ENCODE measurements at regions not wholly inside any gene's neighbourhood (a gene's known extent, or its start where the extent isn't known, plus 50 kb on each side); places are given as distances from the start of the nearest gene placed in this dataset.

- peak overlapping the region; percentile 43 for H3K27ac Mint-ChIP-seq (ENCODE audit: unreplicated experiment)
- peaks cover 18% of the 10 kb centered on the region for H3K4me1 Mint-ChIP-seq (ENCODE audit: unreplicated experiment)
- H3K36me3 Mint-ChIP-seq (ENCODE audit: unreplicated experiment), result no peaks in the 10 kb centered on the region
- no peak for DNase-seq (ENCODE audit: extremely low spot score, unreplicated experiment)
- no peaks in the 10 kb centered on the region for H3K9me3 Mint-ChIP-seq (ENCODE audit: unreplicated experiment)
- no peak for TF ChIP-seq CTCF (IDR thresholded peaks at IDR 0.05)
- no peak overlapping the region for H3K4me3 Mint-ChIP-seq (ENCODE audit: unreplicated experiment)
- H3K27me3 Mint-ChIP-seq (ENCODE audit: unreplicated experiment), result no peaks in the 10 kb centered on the region
Observed at GRCh38 chr14:83779266-83779665, 1750.7 kb upstream of the FLRT2 start.

GRCh38 chr14:83780321-83780720 is 1749.6 kb upstream of the FLRT2 start:
- Mint-ChIP-seq H3K27me3 (ENCODE audit: unreplicated experiment) (no peaks in the 10 kb centered on the region), H3K9me3 (ENCODE audit: unreplicated experiment) (no peaks in the 10 kb centered on the region), H3K4me3 (ENCODE audit: unreplicated experiment) (no peak overlapping the region), H3K4me1 (ENCODE audit: unreplicated experiment) (peaks cover 18% of the 10 kb centered on the region), H3K27ac (ENCODE audit: unreplicated experiment) (no peak overlapping the region), H3K36me3 (ENCODE audit: unreplicated experiment) (no peaks in the 10 kb centered on the region)
- no peak for TF ChIP-seq CTCF (IDR thresholded peaks at IDR 0.05)
- no peak for DNase-seq (ENCODE audit: extremely low spot score, unreplicated experiment)

- Mint-ChIP-seq H3K4me1 (ENCODE audit: unreplicated experiment) (no peaks in the 10 kb centered on the region), H3K9me3 (ENCODE audit: unreplicated experiment) (peaks cover 4% of the 10 kb centered on the region), H3K36me3 (ENCODE audit: unreplicated experiment) (no peaks in the 10 kb centered on the region), H3K27me3 (ENCODE audit: unreplicated experiment) (no peaks in the 10 kb centered on the region), H3K4me3 (ENCODE audit: unreplicated experiment) (no peak overlapping the region), H3K27ac (ENCODE audit: unreplicated experiment) (no peak overlapping the region)
- DNase-seq (ENCODE audit: extremely low spot score, unreplicated experiment), result no peak
- no peak for TF ChIP-seq CTCF (IDR thresholded peaks at IDR 0.05)
Observed at GRCh38 chr14:83798421-83798820, 1731.5 kb upstream of the FLRT2 start.

- Mint-ChIP-seq H3K27me3 (ENCODE audit: unreplicated experiment) (no peaks in the 10 kb centered on the region), H3K9me3 (ENCODE audit: unreplicated experiment) (peaks cover 4% of the 10 kb centered on the region), H3K4me3 (ENCODE audit: unreplicated experiment) (no peak overlapping the region), H3K27ac (ENCODE audit: unreplicated experiment) (no peak overlapping the region), H3K36me3 (ENCODE audit: unreplicated experiment) (no peaks in the 10 kb centered on the region), H3K4me1 (ENCODE audit: unreplicated experiment) (no peaks in the 10 kb centered on the region)
- TF ChIP-seq CTCF (IDR thresholded peaks at IDR 0.05), result no peak
- DNase-seq (ENCODE audit: extremely low spot score, unreplicated experiment), result no peak
Observed at GRCh38 chr14:83799233-83799632, 1730.7 kb upstream of the FLRT2 start.

DNA sequence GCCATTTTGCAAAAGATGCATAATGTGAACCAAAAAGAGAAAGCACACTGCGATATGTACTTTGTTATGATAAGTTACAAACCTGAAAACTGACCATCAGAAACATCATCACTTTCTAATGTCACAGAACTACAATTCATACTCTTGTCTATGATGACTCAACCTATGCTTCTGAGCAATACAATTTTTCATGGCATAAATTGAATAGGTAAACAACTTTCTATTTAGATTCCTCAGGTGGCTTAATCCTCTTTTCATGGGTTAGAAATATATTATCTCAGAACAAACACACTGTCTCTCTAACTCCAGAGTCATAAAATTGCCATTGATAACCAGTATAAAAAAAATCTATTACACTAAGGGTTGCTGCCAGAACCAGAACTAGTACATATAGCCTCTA is 1715.0 kb upstream of the FLRT2 start:
- H3K36me3 Mint-ChIP-seq (ENCODE audit: unreplicated experiment), result no peaks in the 10 kb centered on the region
- H3K9me3 Mint-ChIP-seq (ENCODE audit: unreplicated experiment), result no peaks in the 10 kb centered on the region
- H3K27me3 Mint-ChIP-seq (ENCODE audit: unreplicated experiment), result no peaks in the 10 kb centered on the region
- no peak for DNase-seq (ENCODE audit: extremely low spot score, unreplicated experiment)
- H3K4me3 Mint-ChIP-seq (ENCODE audit: unreplicated experiment), result no peak overlapping the region
- H3K4me1 Mint-ChIP-seq (ENCODE audit: unreplicated experiment), result peaks cover 19% of the 10 kb centered on the region
- TF ChIP-seq CTCF (IDR thresholded peaks at IDR 0.05), result no peak
- H3K27ac Mint-ChIP-seq (ENCODE audit: unreplicated experiment), result no peak overlapping the region

All from osteocyte (in vitro differentiated cells).